ENCODE measurements at regions not wholly inside any gene's neighbourhood (a gene's known extent, or its start where the extent isn't known, plus 50 kb on each side); places are given as distances from the start of the nearest gene placed in this dataset.

DNA sequence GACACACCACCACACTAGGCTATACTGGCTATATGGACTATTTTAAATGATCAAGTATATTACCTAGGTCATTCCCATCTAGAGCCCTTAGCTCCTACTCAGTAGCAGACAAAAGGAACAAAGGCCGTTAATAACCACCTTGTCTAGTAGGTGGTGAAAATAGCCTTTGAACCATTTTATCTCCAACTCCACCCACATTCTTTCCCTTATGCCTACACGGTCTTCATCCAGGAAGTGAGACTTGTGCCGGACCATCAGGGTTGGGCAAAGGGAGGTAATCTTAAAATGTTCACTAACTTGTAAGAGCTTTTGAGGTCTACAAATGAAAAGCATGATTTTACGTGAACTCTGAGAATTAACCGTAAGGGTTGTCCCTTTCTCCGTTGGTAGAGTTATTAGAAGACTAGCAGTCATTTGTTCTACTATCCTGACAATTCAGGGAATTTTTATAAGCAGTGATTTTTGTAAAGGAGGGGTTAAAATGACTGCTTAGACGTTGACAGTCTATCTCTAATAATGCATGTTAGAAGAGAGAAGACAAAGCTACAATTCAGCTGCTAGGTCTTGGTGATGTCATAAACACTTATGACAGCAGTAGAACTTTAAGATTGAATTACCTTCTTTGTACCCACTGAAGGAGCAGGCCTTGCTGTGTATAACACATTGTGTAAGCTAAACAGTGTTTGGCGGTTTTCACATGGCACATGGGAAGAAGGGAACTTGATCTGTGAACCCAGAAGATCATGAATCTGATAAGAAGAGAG is 371.8 kb upstream of the JAG1 start:
- H3K9me3 ChIP-seq (ENCODE audit: severe bottlenecking): no peaks in the 10 kb centered on the region
- TF ChIP-seq, protein P1, sequence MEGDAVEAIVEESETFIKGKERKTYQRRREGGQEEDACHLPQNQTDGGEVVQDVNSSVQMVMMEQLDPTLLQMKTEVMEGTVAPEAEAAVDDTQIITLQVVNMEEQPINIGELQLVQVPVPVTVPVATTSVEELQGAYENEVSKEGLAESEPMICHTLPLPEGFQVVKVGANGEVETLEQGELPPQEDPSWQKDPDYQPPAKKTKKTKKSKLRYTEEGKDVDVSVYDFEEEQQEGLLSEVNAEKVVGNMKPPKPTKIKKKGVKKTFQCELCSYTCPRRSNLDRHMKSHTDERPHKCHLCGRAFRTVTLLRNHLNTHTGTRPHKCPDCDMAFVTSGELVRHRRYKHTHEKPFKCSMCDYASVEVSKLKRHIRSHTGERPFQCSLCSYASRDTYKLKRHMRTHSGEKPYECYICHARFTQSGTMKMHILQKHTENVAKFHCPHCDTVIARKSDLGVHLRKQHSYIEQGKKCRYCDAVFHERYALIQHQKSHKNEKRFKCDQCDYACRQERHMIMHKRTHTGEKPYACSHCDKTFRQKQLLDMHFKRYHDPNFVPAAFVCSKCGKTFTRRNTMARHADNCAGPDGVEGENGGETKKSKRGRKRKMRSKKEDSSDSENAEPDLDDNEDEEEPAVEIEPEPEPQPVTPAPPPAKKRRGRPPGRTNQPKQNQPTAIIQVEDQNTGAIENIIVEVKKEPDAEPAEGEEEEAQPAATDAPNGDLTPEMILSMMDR (IDR thresholded peaks at IDR 0.05; ENCODE audit: poor library complexity, severe bottlenecking): no peak
- H3K4me3 ChIP-seq (ENCODE audit: severe bottlenecking): no peak overlapping the region
- DNase-seq (ENCODE audit: low spot score) (no peak), ATAC-seq (ENCODE audit: low read depth) (no peak)
- peaks cover 4% of the 10 kb centered on the region for H3K27me3 ChIP-seq (ENCODE audit: insufficient read depth, poor library complexity, severe bottlenecking)
- H3K36me3 ChIP-seq (ENCODE audit: low read depth): 0 out of 2 replicates have a peak, but pooled peaks cover 4% of the 10 kb centered on the region
- H3K4me1 ChIP-seq (ENCODE audit: insufficient read depth, poor library complexity, severe bottlenecking): peaks cover 22% of the 10 kb centered on the region
- H3K27ac ChIP-seq (ENCODE audit: poor library complexity, severe bottlenecking): peak overlapping the region; percentile 67

DNA sequence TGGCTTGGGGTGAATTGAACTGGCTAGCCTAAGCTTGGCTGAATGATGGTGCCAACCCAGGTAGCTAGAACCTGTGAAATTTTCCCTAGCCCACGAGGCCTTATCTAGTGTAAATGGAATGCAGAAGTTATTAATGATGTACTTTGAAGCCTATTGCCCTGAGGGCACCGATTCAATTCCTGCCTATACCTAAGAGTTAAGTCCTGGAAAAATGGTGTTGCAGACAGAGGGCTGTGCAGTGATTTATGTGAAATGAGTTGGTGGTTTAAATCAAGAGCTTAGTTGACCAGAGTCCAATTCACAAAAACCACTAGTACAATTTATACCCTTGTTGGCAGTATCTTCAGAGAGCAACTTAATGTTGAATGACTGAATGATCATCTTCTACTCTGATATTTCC is 373.8 kb upstream of the JAG1 start:
- DNase-seq (ENCODE audit: low spot score) (peak; percentile 71), ATAC-seq (ENCODE audit: low read depth) (peak; percentile 88)
- Histone ChIP-seq H3K36me3 (ENCODE audit: low read depth) (0 out of 2 replicates have a peak, but pooled peaks cover 4% of the 10 kb centered on the region), H3K27me3 (ENCODE audit: insufficient read depth, poor library complexity, severe bottlenecking) (peaks cover 4% of the 10 kb centered on the region), H3K4me3 (ENCODE audit: severe bottlenecking) (no peak overlapping the region), H3K27ac (ENCODE audit: poor library complexity, severe bottlenecking) (peak overlapping the region; percentile 67), H3K4me1 (ENCODE audit: insufficient read depth, poor library complexity, severe bottlenecking) (peaks cover 16% of the 10 kb centered on the region), H3K9me3 (ENCODE audit: severe bottlenecking) (no peaks in the 10 kb centered on the region)
- TF ChIP-seq, protein P1 (IDR thresholded peaks at IDR 0.05; ENCODE audit: poor library complexity, severe bottlenecking): no peak

GRCh38 chr20:11048739-11049138 is 374.9 kb upstream of the JAG1 start:
- H3K27me3 ChIP-seq (ENCODE audit: insufficient read depth, poor library complexity, severe bottlenecking): peaks cover 4% of the 10 kb centered on the region
- 0 out of 2 replicates have a peak, but pooled peaks cover 4% of the 10 kb centered on the region for H3K36me3 ChIP-seq (ENCODE audit: low read depth)
- TF ChIP-seq, protein P1 (IDR thresholded peaks at IDR 0.05; ENCODE audit: poor library complexity, severe bottlenecking): no peak
- DNase-seq (ENCODE audit: low spot score): no peak
- no peak overlapping the region for H3K4me3 ChIP-seq (ENCODE audit: severe bottlenecking)
- peaks cover 16% of the 10 kb centered on the region for H3K4me1 ChIP-seq (ENCODE audit: insufficient read depth, poor library complexity, severe bottlenecking)
- H3K9me3 ChIP-seq (ENCODE audit: severe bottlenecking): no peaks in the 10 kb centered on the region
- peak overlapping the region; percentile 67 for H3K27ac ChIP-seq (ENCODE audit: poor library complexity, severe bottlenecking)
- ATAC-seq (ENCODE audit: low read depth): no peak

GRCh38 chr20:11050350-11050749 is 376.6 kb upstream of the JAG1 start:
- Histone ChIP-seq H3K4me1 (ENCODE audit: insufficient read depth, poor library complexity, severe bottlenecking) (peaks cover 16% of the 10 kb centered on the region), H3K27me3 (ENCODE audit: insufficient read depth, poor library complexity, severe bottlenecking) (peaks cover 4% of the 10 kb centered on the region), H3K4me3 (ENCODE audit: severe bottlenecking) (no peak overlapping the region), H3K27ac (ENCODE audit: poor library complexity, severe bottlenecking) (no peak overlapping the region), H3K36me3 (ENCODE audit: low read depth) (0 out of 2 replicates have a peak, but pooled peaks cover 4% of the 10 kb centered on the region), H3K9me3 (ENCODE audit: severe bottlenecking) (no peaks in the 10 kb centered on the region)
- no peak for DNase-seq (ENCODE audit: low spot score)
- TF ChIP-seq, protein P1 (IDR thresholded peaks at IDR 0.05; ENCODE audit: poor library complexity, severe bottlenecking): no peak
- ATAC-seq (ENCODE audit: low read depth): no peak

DNA sequence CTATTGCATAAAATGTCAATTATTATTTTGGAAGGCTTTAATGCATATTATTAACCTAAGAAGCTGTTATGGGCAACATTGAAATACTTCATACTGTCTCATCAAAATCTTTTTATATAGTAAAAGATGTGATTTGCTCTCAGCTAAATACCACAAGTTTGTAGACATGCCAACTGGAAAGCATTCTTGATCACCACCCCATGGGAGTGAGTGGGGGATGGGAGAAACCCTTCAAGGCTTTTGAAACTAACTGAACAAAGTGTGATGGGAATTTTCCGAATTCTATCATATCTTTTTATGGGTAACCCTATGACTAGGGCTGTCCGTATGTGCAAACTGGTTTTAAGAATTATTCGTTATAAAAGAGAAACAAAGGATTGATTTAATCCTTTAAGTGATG is 377.3 kb upstream of the JAG1 start:
- TF ChIP-seq, protein P1 (IDR thresholded peaks at IDR 0.05; ENCODE audit: poor library complexity, severe bottlenecking): no peak
- Histone ChIP-seq H3K4me1 (ENCODE audit: insufficient read depth, poor library complexity, severe bottlenecking) (peaks cover 16% of the 10 kb centered on the region), H3K9me3 (ENCODE audit: severe bottlenecking) (no peaks in the 10 kb centered on the region), H3K27me3 (ENCODE audit: insufficient read depth, poor library complexity, severe bottlenecking) (peaks cover 4% of the 10 kb centered on the region), H3K27ac (ENCODE audit: poor library complexity, severe bottlenecking) (no peak overlapping the region), H3K36me3 (ENCODE audit: low read depth) (0 out of 2 replicates have a peak, but pooled peaks cover 4% of the 10 kb centered on the region), H3K4me3 (ENCODE audit: severe bottlenecking) (no peak overlapping the region)
- ATAC-seq (ENCODE audit: low read depth): no peak
- DNase-seq (ENCODE audit: low spot score): no peak

Data from RWPE2 (cell line).